Ishikawa (cell line): ENCODE measurements at regions not wholly inside any gene's neighbourhood (a gene's known extent, or its start where the extent isn't known, plus 50 kb on each side); places are given as distances from the start of the nearest gene placed in this dataset.

Experiments
- CEBPB ChIP-seq: IDR thresholded peaks from 2 replicates; pipeline ENCODE4 v1.6.1; 2012
- CREB1 ChIP-seq: IDR thresholded peaks from 2 replicates; pipeline ENCODE4 v1.6.1; 2012; ENCODE audit warnings: low read depth
- EGR1 ChIP-seq: IDR thresholded peaks from 2 replicates; pipeline ENCODE4 v1.6.1; 2012
- EP300 ChIP-seq: IDR thresholded peaks from 2 replicates; pipeline ENCODE4 v1.6.1; 2012; ENCODE audit warnings: borderline replicate concordance
- FOXM1 ChIP-seq: IDR thresholded peaks from 2 replicates; pipeline ENCODE4 v1.6.1; 2012; ENCODE audit warnings: low read depth, borderline replicate concordance
- NFIC ChIP-seq: IDR thresholded peaks from 2 replicates; pipeline ENCODE4 v1.6.1; 2012
- RAD21 ChIP-seq: IDR thresholded peaks from 2 replicates; pipeline ENCODE4 v1.6.1; 2012; ENCODE audit warnings: low read depth
- REST ChIP-seq: IDR thresholded peaks from 2 replicates; pipeline ENCODE4 v1.6.1; 2012; ENCODE audit warnings: low read depth, mild to moderate bottlenecking
- TAF1 ChIP-seq: IDR thresholded peaks from 2 replicates; pipeline ENCODE4 v1.6.1; 2012; ENCODE audit warnings: low read depth, mild to moderate bottlenecking
- TCF12 ChIP-seq: IDR thresholded peaks from 2 replicates; pipeline ENCODE4 v1.6.1; 2012; ENCODE audit warnings: low read depth
- TEAD4 ChIP-seq: IDR thresholded peaks from 2 replicates; pipeline ENCODE4 v1.6.1; 2012
- YY1 ChIP-seq: IDR thresholded peaks from 2 replicates; pipeline ENCODE4 v1.6.1; 2012; ENCODE audit warnings: low read depth
- ZBTB7A ChIP-seq: IDR thresholded peaks from 2 replicates; pipeline ENCODE4 v1.6.1; 2012; ENCODE audit warnings: low read depth
- TF ChIP-seq, protein P1 (sequence below): IDR thresholded peaks from 2 replicates; pipeline ENCODE4 v1.6.1; 2012
- TF ChIP-seq, protein P2 (sequence below): IDR thresholded peaks from 2 replicates; pipeline ENCODE4 v1.6.1; 2012

DNA sequence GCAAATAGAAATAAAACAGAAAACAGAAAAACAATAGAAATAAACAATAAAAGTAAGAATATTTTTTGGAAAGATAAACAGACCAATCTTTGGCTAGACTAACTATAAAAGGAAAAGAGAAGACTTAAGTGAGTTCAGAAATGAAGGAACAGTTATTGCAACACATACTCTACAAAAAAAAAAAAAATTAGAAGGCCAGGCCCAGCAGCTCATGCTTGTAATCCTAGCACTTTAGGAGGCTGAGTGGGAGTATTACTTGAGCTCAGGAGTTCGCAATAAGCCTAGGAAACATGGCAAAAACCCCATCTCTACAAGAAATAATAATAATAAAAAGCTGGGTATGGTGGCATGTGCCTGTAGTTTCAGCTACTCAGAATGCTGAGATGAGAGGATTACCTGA lies 336.7 kb downstream of the DTHD1 start:
- TF ChIP-seq TCF12 = no peak

DNA sequence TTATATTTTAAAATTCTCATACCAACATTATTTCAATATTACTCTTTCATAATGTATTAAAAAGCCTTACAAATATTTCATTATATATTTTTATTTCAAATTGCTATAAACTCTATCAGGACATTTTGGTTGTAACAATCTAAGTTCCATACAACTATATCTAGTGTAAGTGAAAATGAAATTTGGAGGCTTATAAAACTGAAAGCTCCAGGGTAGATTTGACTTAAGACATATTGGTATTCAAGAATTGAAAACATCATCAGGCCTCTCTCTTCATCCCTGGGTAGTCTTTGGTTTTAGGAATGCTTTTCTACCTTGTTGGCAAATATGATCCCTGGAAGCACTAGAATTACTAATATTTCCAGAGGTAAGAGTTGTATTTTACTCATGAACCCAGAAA lies 342.6 kb downstream of the DTHD1 start:
- no peak for TF ChIP-seq YY1
- no peak for TF ChIP-seq RAD21
- TF ChIP-seq ZBTB7A = no peak
- no peak for TF ChIP-seq EGR1
- TF ChIP-seq, protein P1, sequence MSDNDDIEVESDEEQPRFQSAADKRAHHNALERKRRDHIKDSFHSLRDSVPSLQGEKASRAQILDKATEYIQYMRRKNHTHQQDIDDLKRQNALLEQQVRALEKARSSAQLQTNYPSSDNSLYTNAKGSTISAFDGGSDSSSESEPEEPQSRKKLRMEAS = no peak
- TF ChIP-seq FOXM1 = no peak
- no peak for TF ChIP-seq TAF1
- TF ChIP-seq TEAD4 = no peak
- no peak for TF ChIP-seq CREB1

DNA sequence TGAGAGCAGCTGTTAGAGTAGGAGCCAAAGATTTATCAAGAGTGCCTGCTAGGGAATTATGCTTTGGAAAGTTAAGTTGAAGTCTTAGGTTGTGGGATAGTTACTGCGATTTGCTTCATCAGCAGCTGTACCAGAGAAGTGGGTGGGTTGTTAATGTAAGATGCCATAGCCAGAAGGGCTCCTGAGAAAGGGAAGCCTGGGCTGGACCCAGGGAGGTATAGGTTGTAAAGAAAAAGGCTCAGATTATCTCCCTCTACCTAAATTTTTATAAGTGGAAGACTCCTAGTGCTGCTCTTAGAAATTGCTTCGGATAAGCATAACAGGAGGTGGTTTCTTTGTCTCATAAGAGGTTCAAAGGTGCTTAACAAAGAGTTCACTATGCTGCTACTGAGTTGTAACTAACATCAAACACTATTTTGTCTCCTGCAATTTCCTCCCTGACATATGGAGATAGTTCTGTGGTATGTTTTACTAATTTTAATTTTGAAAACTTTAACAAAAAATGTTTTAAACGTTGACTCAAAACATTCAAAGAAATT lies 356.9 kb downstream of the DTHD1 start:
- TF ChIP-seq EGR1 = no peak
- no peak for TF ChIP-seq TEAD4
- no peak for TF ChIP-seq CEBPB

DNA sequence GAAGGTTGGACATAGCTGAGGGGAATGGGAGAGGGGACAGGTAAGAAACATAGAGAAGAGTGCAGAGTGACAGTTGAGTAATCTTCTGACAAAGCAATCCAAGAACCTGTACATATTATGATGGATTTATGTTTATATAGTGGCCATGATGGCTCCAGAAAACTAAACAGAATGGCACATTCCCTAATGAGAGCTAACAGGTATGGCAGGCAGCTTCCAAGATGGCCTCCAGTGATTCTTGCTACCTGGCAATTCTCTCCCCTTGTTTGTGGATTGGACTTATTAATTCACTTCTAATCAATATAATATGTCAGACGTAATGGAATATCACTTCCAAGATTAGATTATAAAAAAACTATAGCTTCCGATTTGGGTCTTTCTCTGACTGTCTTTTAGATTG lies 359.5 kb downstream of the DTHD1 start:
- TF ChIP-seq TAF1 = no peak
- TF ChIP-seq, protein P1 = no peak
- no peak for TF ChIP-seq YY1
- TF ChIP-seq EGR1 = no peak
- TF ChIP-seq EP300 = no peak
- no peak for TF ChIP-seq CEBPB
- no peak for TF ChIP-seq TCF12
- no peak for TF ChIP-seq RAD21
- TF ChIP-seq REST = no peak

GRCh38 chr4:36651253-36651652 lies 369.8 kb downstream of the DTHD1 start:
- TF ChIP-seq ZBTB7A (no peak), TCF12 (no peak)

GRCh38 chr4:36652857-36653256 lies 371.4 kb downstream of the DTHD1 start:
- TF ChIP-seq FOXM1 = no peak
- no peak for TF ChIP-seq TEAD4
- no peak for TF ChIP-seq CREB1
- no peak for TF ChIP-seq EGR1
- TF ChIP-seq EP300 = no peak
- TF ChIP-seq, protein P1 = no peak
- TF ChIP-seq NFIC = no peak
- no peak for TF ChIP-seq CEBPB
- no peak for TF ChIP-seq TAF1
- TF ChIP-seq RAD21 = no peak
- no peak for TF ChIP-seq TCF12
- TF ChIP-seq, protein P2, sequence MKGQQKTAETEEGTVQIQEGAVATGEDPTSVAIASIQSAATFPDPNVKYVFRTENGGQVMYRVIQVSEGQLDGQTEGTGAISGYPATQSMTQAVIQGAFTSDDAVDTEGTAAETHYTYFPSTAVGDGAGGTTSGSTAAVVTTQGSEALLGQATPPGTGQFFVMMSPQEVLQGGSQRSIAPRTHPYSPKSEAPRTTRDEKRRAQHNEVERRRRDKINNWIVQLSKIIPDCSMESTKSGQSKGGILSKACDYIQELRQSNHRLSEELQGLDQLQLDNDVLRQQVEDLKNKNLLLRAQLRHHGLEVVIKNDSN = no peak
- no peak for TF ChIP-seq REST
- no peak for TF ChIP-seq ZBTB7A
- TF ChIP-seq YY1 = no peak

DNA sequence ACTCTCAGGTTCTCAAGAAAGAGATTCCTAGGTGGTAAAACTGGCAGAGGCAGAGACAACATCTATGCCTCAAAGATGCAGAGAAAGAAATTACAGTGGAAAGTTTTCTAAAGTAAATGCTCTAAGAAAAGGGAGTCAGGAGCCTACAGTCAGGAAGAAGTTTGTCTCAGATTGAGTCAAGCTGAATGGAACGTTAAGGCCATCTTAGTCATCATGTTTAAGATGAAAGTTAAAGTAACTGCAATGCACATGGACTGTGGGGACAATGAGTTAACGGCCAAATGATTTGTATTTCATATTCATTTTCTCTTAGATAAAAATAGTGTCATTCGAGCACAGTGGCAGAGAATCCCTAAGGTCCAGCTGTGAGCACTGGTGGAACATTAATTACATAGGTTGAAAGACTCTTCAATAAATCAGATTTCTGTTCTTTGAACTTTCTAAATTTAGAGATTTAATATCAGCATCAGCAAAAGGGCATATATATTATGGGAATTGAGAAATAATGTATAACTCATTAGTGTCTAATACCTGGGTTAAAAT lies 384.6 kb downstream of the DTHD1 start:
- TF ChIP-seq TAF1 (no peak), EGR1 (no peak), FOXM1 (no peak), NFIC (no peak), CREB1 (no peak), CEBPB (no peak), ZBTB7A (no peak), YY1 (no peak), RAD21 (no peak), REST (no peak)
- TF ChIP-seq, protein P2 = no peak
- TF ChIP-seq, protein P1 = no peak
